ENCODE measurements at regions not wholly inside any gene's neighbourhood (a gene's known extent, or its start where the extent isn't known, plus 50 kb on each side); places are given as distances from the start of the nearest gene placed in this dataset.

DNA sequence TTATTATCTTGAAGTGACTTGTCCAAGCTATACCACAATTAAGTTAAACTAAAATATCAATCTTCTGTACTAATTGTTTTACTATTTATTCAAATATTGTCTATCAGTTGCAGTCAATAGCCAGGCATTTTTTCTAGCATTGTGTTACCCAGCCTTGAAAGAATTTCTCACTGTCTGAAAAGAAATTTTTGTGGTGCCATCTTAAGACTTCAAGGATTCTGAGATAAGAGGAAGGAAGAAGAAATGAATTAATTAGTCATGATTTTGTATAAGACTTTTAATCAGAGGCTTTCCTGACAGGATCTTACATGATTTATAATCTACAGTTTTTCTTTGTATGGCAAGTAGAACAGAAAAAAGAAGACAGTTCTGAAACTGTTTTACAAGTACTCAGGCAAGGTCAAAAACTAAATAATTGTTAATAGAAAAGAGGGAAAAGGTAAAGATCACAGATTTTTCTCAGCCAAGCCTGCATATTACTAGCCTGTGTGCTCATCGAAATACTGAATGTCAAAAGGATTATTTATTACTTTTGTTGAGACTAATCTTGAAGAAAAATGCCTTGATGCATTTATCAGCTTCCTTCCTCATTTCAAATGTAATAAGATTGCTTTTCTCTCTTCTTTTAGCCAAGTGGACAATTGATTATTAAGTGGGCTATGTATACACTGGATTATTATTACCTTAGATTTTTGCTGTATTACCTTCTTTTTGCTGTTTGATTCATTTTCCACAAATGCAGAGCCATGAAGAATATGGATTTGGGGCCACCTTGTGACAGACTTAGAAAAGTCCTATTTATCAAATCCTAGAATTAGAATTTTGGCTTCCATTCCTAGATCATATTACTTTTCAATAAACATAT lies 53.8 kb downstream of the CXCL1 start:
- TF ChIP-seq POLR2A (IDR thresholded peaks at IDR 0.05) (no peak), POLR2AphosphoS5 (IDR thresholded peaks at IDR 0.05; ENCODE audit: insufficient read depth in 1 of 2, low read depth in 1 of 2) (no peak)
- TF ChIP-seq, protein P1, sequence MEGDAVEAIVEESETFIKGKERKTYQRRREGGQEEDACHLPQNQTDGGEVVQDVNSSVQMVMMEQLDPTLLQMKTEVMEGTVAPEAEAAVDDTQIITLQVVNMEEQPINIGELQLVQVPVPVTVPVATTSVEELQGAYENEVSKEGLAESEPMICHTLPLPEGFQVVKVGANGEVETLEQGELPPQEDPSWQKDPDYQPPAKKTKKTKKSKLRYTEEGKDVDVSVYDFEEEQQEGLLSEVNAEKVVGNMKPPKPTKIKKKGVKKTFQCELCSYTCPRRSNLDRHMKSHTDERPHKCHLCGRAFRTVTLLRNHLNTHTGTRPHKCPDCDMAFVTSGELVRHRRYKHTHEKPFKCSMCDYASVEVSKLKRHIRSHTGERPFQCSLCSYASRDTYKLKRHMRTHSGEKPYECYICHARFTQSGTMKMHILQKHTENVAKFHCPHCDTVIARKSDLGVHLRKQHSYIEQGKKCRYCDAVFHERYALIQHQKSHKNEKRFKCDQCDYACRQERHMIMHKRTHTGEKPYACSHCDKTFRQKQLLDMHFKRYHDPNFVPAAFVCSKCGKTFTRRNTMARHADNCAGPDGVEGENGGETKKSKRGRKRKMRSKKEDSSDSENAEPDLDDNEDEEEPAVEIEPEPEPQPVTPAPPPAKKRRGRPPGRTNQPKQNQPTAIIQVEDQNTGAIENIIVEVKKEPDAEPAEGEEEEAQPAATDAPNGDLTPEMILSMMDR (IDR thresholded peaks at IDR 0.05): peak in 2 of 3 experiments; percentile 24 to 31

All from vagina (tissue), 2 donors.